ENCODE measurements at regions not wholly inside any gene's neighbourhood (a gene's known extent, or its start where the extent isn't known, plus 50 kb on each side); places are given as distances from the start of the nearest gene placed in this dataset.

DNA sequence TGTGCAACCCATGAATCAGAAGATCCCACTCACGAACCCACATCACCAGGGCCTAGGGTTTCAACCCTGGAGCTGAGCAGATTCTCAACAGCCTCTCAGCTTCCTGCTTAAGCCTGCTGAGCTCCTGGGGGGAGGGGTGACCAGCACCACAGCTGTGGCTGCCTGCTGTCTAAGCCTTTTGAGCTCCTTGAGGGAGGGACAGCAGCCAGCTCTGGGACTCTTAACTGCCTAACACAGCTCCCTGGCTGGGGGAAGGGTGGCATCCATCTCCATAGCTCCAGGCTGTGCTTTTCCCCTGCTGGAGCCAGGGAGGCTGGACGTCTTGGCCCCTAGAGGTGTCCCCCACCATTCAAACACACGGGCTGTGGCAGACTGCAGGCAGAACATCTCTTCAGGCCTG is 250.3 kb downstream of the DMAC1 start:
- DNase-seq (ENCODE audit: extremely low spot score), result no peak
- Histone ChIP-seq H3K36me3 (ENCODE audit: insufficient read depth) (no peaks in the 10 kb centered on the region), H3K4me3 (ENCODE audit: low read depth, low read length) (no peak overlapping the region), H3K27ac (ENCODE audit: low read depth) (no peak overlapping the region), H3K4me1 (ENCODE audit: insufficient read depth) (no peaks in the 10 kb centered on the region)
- 53% methylated on average over 3 of the region's 3 CpGs for WGBS

DNA sequence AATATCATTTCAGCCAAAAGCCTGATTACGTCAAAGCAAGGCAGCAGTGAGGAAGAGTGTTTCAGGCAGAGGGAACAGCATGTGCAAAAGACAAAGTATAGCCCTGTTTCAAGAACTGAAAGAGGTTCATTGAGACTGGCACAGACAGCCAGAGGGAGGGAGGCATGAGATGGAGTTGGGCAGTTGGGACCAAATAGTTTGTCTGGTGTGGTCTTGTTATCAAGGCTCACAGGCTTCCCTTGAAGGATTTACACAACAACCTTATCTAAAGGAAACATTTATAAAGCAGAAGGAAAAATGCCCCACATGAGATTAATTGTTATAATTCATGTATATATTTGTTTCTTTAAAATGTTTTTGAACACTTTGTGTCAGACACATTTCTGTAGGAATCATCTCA is 253.3 kb downstream of the DMAC1 start:
- no peak for DNase-seq (ENCODE audit: extremely low spot score)
- WGBS, result 97% methylated on average over 1 of the region's 1 CpG
- no peak overlapping the region for H3K4me3 ChIP-seq (ENCODE audit: low read depth, low read length)

DNA sequence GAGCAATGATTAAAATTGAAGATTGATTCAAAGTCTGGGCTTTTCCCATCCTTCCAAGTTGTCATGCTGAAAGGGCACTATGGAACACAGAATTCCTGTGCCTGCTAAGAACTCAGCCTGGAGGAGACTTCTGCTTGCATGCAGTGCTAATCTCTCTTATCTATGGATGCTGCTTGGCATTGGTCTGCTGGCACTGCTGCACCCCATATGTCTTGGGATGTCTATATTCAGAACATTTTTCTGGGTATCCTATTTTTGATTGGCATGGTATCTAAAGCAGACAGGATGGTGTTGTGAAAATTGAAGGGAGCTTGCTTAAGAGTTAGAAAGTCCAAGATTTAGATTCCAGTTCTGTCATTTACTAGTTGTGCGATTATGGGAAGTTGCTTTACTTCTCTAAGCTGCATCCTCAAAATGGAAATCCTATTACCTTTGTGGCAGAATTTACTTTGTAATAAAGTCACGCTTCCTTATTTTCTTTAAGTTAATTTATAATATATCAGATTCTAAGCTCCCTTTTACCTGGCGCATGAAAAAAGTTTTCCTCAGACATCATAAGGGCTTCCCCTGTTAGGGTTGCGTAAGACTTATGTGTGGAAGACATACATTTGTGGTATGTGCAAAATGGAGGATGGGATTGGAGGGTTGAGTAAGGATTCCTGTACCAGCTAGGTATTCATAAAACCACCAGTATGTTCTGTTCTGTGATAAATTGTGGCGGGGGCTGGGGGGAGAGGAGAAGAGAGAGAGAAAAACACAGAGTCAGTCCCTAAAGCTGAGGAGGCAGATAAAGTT is 254.0 kb downstream of the DMAC1 start:
- no peak for DNase-seq (ENCODE audit: extremely low spot score)
- no peaks in the 10 kb centered on the region for H3K36me3 ChIP-seq (ENCODE audit: insufficient read depth)
- H3K27ac ChIP-seq (ENCODE audit: low read depth), result no peak overlapping the region
- WGBS, result 96% methylated on average over 5 of the region's 5 CpGs
- H3K4me3 ChIP-seq (ENCODE audit: low read depth, low read length), result no peak overlapping the region
- no peaks in the 10 kb centered on the region for H3K4me1 ChIP-seq (ENCODE audit: insufficient read depth)

More for the DNA sequence above, 253.3 kb downstream of the DMAC1 start:
- Histone ChIP-seq H3K27ac (ENCODE audit: low read depth) (no peak overlapping the region), H3K36me3 (ENCODE audit: insufficient read depth) (no peaks in the 10 kb centered on the region), H3K4me1 (ENCODE audit: insufficient read depth) (no peaks in the 10 kb centered on the region)

DNA sequence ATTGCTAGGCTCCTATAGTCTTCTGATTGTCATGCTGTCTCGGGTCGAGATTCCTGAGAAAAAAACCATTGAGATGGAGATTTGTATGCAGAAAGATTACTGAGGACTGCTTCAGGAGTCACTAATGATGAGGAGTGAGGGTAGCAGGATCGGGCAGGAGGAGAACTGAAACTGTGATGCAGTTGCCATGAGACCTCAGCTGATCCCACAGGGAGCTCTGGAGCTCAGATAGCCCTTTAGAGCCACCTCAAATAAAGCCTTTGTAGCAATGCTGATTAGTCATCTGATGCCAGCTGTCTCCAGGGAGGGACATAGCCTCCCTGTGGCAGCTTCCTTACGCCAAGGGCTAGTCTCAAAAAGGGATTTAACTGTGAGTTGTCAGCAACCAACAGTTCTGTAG is 256.9 kb downstream of the DMAC1 start:
- H3K36me3 ChIP-seq (ENCODE audit: insufficient read depth), result no peaks in the 10 kb centered on the region

DNA sequence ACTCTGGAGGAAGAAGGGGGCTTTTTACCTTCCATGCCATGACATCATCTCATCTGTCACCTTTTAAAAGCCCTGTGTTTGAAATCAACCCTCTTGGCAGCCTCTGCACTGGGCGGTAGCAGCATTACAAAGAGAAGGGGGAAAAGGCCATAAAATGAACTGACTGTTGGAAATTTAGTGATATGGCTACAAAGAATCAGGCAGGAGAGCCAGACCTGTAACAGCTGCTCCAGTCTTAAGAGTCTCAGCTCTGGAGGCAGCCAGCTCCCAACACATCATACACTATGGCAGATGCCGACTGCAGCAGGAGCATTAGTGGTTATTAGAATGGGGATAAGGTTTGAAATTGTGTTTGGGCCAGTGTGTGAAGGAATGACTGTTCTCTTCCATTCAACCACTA is 257.5 kb downstream of the DMAC1 start:
- no peak for DNase-seq (ENCODE audit: extremely low spot score)
- Histone ChIP-seq H3K4me1 (ENCODE audit: insufficient read depth) (no peaks in the 10 kb centered on the region), H3K36me3 (ENCODE audit: insufficient read depth) (no peaks in the 10 kb centered on the region), H3K27ac (ENCODE audit: low read depth) (no peak overlapping the region), H3K4me3 (ENCODE audit: low read depth, low read length) (no peak overlapping the region)
- 54% methylated on average over 2 of the region's 2 CpGs for WGBS

More for the DNA sequence above, 256.9 kb downstream of the DMAC1 start:
- WGBS, result 90% methylated on average over 4 of the region's 4 CpGs
- Histone ChIP-seq H3K27ac (ENCODE audit: low read depth) (no peak overlapping the region), H3K4me1 (ENCODE audit: insufficient read depth) (no peaks in the 10 kb centered on the region), H3K4me3 (ENCODE audit: low read depth, low read length) (no peak overlapping the region)
- no peak for DNase-seq (ENCODE audit: extremely low spot score)

DNA sequence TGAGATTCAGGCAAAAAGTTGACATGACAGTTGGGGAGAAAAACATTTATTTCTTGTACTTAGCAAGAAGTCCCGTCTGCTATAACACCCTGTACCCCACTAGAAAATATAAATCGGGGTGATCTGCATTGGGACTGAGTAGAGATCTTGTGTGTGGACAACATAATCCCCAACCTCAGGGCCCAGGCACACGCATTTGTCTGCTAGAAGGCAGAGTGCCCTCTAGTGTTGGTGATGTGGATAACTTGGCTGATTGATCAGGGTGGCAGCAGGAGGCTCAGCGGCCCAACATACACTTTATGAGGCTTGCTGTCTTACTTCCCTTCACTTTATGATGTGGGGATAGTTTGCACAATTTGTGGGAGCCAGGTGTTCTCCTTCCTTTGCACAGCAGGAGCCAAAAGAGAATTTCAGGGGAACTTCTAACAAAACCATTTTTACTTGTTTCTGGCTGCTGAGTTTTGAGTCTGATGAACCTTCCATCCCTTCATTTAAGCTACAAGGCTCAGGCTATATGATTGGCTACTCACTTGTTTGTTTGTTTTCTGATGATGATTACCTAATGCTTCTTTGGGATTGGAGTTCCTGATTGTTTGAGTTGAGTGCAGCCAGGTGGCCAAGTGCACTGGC is 263.2 kb downstream of the DMAC1 start:
- no peak for DNase-seq (ENCODE audit: extremely low spot score)
- Histone ChIP-seq H3K27ac (ENCODE audit: low read depth) (no peak overlapping the region), H3K4me3 (ENCODE audit: low read depth, low read length) (no peak overlapping the region), H3K4me1 (ENCODE audit: insufficient read depth) (no peaks in the 10 kb centered on the region), H3K36me3 (ENCODE audit: insufficient read depth) (no peaks in the 10 kb centered on the region)
- WGBS, result 61% methylated on average over 4 of the region's 4 CpGs

DNA sequence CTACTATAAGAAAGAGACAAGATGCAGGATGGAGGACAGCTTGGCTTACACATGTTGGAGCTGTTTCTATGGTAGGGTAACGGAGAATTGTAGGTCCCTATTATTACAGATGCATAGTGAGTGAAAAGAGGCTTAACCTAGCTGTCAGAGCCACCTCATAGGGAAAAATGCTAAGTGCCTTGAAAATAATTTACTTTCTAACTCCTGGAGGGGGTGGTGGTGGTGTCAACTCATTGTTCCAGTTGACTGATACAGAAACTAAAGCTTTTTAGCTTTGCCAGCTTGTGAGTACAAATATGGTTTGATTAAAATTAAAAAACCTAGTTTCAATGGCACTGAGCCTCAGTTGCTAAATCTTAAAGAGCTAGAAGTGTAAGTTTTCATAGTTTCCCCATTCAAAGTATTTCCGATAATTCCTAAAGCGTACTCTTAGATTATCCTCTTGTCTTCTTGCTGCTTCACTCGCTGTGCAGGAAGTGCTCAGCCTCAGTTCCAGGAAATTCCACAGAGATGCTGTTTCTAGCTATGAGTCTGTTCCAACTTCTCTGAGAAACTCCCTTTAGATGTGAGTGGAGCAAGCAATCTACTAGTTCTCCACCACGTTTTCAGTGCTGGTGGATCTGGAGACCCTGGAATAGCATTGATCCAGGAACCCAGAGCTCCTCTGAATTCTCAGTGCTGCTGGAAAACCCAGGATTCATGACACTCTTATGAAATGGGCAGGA is 265.2 kb downstream of the DMAC1 start:
- Histone ChIP-seq H3K27ac (ENCODE audit: low read depth) (no peak overlapping the region), H3K36me3 (ENCODE audit: insufficient read depth) (no peaks in the 10 kb centered on the region), H3K4me3 (ENCODE audit: low read depth, low read length) (no peak overlapping the region), H3K4me1 (ENCODE audit: insufficient read depth) (no peaks in the 10 kb centered on the region)
- 75% methylated on average over 5 of the region's 5 CpGs for WGBS
- no peak for DNase-seq (ENCODE audit: extremely low spot score)

DNA sequence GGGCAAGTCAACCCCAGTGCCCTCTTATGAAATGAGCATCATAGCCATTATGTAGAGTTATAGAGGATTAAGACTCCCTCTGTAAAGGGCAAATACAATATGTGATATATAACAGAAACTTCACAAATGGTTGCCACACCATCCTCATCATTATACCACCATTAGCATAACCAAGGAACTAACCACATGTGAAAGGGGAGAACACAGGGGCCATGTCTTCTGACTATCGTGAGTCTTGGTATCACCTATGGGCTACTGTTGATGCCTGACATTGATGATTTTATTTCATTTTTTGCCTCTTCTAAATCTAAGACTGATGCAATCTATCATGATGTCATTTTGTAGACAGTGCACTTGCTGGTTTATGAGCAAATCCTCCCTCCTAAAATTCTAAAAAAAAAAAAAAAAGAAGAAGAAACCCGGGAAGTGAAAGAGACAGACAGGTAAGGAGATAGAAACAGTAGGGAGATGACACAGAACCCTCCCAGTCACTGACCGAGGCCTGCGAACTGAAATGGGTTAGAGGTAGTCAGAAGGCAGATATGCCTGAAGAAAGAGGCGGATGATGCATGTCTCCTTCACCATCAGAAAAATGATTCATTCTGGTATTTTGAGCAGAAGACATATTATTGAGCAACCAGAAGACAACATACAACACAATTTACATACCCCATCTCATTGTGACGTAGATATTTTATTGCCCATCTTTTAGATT is 266.0 kb downstream of the DMAC1 start:
- Histone ChIP-seq H3K4me1 (ENCODE audit: insufficient read depth) (no peaks in the 10 kb centered on the region), H3K4me3 (ENCODE audit: low read depth, low read length) (no peak overlapping the region), H3K27ac (ENCODE audit: low read depth) (no peak overlapping the region), H3K36me3 (ENCODE audit: insufficient read depth) (no peaks in the 10 kb centered on the region)
- 93% methylated on average over 6 of the region's 6 CpGs for WGBS
- no peak for DNase-seq (ENCODE audit: extremely low spot score)

DNA sequence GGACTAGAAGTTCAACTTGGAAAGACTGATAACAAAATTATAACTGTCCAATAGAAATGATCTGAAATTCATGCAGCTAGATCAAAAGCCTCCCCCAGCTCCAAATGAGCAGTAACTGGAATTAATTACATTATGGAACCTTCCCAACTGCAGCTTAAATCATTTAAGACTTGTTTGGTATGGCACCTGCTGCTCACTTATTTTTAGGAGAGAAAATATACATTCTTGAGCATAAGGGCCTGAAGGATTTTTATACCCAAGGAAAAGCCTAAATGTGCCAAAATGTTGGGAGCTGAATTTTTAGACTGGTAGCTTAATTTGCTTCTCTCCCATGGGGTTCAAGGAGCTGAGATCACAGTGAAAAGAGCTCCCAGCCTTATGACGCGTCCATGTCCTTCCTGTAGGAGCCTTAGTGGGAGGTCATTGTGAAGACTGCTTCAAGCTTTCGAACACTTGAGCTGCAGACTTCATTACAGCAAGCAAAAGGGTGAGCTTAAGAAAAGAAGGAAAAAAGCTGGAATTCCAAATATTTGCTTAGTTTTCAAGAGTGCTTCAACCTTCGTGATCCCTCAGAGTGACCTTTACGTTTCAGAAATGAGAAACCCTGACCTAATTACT is 276.0 kb downstream of the DMAC1 start:
- no peak for DNase-seq (ENCODE audit: extremely low spot score)
- Histone ChIP-seq H3K4me3 (ENCODE audit: low read depth, low read length) (no peak overlapping the region), H3K27ac (ENCODE audit: low read depth) (no peak overlapping the region), H3K4me1 (ENCODE audit: insufficient read depth) (no peaks in the 10 kb centered on the region), H3K36me3 (ENCODE audit: insufficient read depth) (no peaks in the 10 kb centered on the region)
- WGBS, result 85% methylated on average over 5 of the region's 5 CpGs

DNA sequence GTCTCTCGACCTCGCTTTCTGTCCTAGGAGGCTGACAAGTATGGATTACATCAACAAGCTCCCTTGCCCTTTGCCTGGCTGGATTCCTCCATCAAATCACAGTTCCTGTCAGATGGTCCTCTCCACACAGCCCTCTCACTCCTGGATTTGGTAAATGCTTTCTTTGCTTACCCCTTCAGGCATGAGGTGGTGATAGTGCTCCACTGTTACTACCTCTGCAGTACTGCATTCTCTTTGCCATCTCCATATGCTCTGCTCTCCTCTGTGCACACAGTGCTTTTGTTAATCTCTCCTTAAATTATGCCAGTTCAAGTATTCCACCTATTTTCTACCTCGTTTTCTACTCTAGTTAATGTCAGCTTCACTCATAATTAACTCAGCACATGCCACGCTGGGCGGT is 279.2 kb downstream of the DMAC1 start:
- H3K4me1 ChIP-seq (ENCODE audit: insufficient read depth), result no peaks in the 10 kb centered on the region
- no peak overlapping the region for H3K4me3 ChIP-seq (ENCODE audit: low read depth, low read length)
- no peaks in the 10 kb centered on the region for H3K36me3 ChIP-seq (ENCODE audit: insufficient read depth)
- H3K27ac ChIP-seq (ENCODE audit: low read depth), result no peak overlapping the region
- no peak for DNase-seq (ENCODE audit: extremely low spot score)
- 62% methylated on average over 5 of the region's 5 CpGs for WGBS

DNA sequence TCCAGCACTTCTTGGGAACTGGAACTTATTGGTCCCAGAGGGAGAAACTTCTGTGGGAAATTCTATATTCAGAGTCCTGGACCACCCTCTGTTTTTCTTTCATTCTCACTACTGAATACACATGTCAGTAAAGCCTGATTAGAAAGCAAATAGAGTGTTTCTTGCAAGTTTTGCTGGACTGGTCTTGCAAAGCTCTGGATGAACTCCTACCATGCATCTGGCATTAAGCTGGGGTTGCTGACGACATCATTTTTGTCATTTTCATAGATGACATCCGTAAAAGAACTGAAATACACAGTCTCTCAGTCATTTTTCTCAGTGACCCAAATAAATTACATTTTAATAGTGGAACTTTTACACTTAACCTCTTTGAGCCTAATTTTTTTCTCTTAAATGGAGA is 283.2 kb downstream of the DMAC1 start:
- WGBS, result 88% methylated on average over 2 of the region's 2 CpGs
- H3K27ac ChIP-seq (ENCODE audit: low read depth), result no peak overlapping the region
- no peaks in the 10 kb centered on the region for H3K36me3 ChIP-seq (ENCODE audit: insufficient read depth)
- no peaks in the 10 kb centered on the region for H3K4me1 ChIP-seq (ENCODE audit: insufficient read depth)
- no peak overlapping the region for H3K4me3 ChIP-seq (ENCODE audit: low read depth, low read length)
- DNase-seq (ENCODE audit: extremely low spot score), result no peak

DNA sequence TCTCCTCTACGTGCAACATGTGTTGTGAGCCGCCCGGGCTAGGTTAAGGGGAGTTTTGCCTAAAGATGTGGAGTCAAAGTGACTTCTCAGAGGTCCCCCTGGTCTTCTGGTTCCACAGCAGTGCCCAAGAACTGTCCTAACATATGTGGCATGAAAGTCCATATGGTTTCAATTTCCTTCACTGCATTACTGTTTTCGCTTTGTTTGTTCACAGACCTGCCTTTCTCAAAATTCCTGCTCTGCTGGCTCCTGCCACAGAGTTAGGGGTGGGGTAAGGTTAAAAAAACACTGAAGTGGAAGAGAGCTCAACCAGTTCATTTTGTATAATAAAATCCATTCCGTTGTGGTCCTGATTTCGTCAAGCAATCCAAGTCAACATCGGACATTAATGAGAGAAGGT is 289.4 kb downstream of the DMAC1 start:
- DNase-seq (ENCODE audit: extremely low spot score), result no peak
- no peak overlapping the region for H3K27ac ChIP-seq (ENCODE audit: low read depth)
- 67% methylated on average over 7 of the region's 7 CpGs for WGBS

DNA sequence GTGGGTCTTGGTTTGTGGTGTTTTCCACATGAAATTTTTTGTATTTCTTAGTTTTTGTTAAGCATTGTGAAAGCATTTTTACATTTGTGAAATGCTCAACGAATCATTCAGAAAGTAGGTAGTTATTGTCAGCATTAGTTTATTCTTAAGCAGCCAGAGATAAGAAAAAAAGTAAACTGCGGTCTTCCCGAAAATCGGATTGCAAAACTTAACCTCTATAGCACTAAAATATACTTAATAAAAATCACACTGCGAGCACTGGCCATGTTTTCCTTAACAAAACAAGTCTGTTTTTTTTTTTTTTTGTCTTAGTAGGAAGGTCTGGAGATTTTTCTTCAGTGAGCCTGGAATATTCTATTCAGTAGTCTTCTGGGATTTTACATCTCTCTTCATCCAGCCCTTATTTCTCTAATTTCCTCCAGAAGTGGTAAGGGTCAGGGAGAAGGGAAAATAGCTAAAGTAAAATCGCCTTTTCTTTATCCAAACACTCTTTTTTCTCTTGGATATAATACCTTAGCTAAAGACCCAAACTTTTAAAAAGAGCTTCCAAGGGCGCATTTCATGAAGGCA is 289.9 kb downstream of the DMAC1 start:
- H3K4me1 ChIP-seq (ENCODE audit: insufficient read depth), result no peaks in the 10 kb centered on the region
- 51% methylated on average over 7 of the region's 7 CpGs for WGBS
- H3K4me3 ChIP-seq (ENCODE audit: low read depth, low read length), result no peak overlapping the region
- DNase-seq (ENCODE audit: extremely low spot score), result no peak
- no peak overlapping the region for H3K27ac ChIP-seq (ENCODE audit: low read depth)
- H3K36me3 ChIP-seq (ENCODE audit: insufficient read depth), result no peaks in the 10 kb centered on the region

More for the DNA sequence above, 289.4 kb downstream of the DMAC1 start:
- Histone ChIP-seq H3K4me1 (ENCODE audit: insufficient read depth) (no peaks in the 10 kb centered on the region), H3K36me3 (ENCODE audit: insufficient read depth) (no peaks in the 10 kb centered on the region), H3K4me3 (ENCODE audit: low read depth, low read length) (no peak overlapping the region)
